ENCODE measurements at regions not wholly inside any gene's neighbourhood (a gene's known extent, or its start where the extent isn't known, plus 50 kb on each side); places are given as distances from the start of the nearest gene placed in this dataset.
"Not testable (repeated sequence)": the region's sequence is repeated elsewhere in the genome, so short reads cannot be mapped to it uniquely, and the experiment has no call there.

DNA sequence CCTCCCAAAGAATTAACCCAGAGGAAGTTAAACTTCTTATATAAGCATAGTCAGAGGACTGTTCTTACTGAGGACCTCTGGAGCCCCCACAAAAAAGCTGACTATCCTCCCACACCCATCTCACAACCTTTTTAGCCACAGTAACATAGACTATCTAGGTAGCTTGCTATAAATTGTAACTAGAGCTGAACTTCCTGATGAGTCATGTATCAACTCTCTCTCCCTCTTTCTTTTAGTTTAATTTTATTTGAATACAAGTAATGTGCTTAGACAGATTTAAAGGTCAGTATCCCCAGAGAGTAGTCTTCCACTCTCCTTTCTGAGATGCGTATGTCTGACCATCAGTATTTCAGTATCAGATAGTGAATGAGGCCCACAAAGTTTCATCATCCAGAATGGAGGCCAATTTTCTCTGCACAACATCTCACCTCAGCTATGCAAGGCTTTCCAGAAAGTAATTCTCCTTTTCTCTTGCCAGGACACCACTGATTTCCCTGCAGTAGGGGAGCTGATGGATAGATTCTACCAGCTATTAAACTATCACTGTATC is 104.0 kb upstream of the MYRIP start:
- TF ChIP-seq, protein P1, sequence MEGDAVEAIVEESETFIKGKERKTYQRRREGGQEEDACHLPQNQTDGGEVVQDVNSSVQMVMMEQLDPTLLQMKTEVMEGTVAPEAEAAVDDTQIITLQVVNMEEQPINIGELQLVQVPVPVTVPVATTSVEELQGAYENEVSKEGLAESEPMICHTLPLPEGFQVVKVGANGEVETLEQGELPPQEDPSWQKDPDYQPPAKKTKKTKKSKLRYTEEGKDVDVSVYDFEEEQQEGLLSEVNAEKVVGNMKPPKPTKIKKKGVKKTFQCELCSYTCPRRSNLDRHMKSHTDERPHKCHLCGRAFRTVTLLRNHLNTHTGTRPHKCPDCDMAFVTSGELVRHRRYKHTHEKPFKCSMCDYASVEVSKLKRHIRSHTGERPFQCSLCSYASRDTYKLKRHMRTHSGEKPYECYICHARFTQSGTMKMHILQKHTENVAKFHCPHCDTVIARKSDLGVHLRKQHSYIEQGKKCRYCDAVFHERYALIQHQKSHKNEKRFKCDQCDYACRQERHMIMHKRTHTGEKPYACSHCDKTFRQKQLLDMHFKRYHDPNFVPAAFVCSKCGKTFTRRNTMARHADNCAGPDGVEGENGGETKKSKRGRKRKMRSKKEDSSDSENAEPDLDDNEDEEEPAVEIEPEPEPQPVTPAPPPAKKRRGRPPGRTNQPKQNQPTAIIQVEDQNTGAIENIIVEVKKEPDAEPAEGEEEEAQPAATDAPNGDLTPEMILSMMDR (conservative IDR thresholded peaks at IDR 0.05; ENCODE audit: low read depth, low read length): no peak
- DNase-seq (ENCODE audit: low read depth): no peak
- H3K4me3 ChIP-seq (ENCODE audit: low read length): no peak overlapping the region

DNA sequence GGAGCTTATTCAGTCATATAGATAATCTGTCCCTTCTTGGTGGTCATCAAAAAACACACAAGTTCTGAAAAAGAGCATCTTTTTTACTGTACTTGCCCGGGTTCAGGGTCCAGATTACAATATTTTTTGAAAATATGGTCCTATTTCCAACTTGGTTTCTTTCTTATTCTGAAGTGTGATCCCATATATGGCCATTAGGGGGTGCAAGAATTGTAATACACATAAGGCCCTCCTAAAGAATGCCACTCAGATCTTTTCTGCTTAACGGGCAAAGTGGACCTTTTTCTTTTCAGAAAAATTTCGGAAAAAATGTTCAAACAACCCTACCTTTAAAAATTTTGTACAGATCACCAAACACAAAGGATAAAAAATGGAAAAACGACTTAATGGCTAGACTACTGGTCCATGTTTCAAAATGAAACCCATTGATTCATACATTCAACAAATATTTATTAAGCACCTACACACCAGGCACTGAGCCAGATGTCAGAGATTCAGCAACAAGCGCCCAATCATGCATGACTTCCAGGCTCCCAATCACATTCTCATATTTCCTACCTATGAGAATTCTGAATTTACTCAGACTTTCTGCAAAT is 102.0 kb upstream of the MYRIP start:
- TF ChIP-seq, protein P1 (conservative IDR thresholded peaks at IDR 0.05; ENCODE audit: low read depth, low read length): peak; percentile 67
- H3K4me3 ChIP-seq (ENCODE audit: low read length): no peak overlapping the region
- no peak for DNase-seq (ENCODE audit: low read depth)

DNA sequence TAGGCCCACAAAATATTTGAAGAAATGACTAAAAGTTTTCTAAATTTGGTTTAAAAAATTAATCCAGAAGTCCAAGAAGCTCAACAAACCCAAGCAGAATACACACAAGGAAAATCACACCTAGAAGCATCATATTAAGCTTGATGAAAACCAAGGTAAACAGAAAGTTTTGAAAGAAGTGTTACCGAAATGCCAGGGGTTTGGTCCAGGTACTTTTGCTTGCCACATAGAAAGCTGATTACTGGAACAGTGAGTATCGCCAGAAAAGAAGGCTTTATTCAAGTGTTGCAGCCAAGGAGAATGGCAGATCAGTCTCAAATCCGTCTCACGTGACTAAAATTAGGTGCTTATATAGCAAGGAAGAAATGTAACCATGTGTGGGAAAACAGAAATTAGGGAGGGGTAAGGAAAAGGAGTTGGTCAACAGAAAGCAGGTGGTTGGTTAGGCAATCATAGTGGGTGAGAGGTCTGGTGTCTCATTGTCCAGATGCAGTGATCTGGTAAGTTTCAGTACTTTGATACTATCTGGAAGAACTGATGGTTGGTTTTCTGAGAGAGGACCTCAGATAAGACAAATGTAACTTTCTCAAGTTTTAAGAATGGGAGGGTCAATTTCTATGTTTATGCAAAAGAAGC is 96.9 kb upstream of the MYRIP start:
- no peak for DNase-seq (ENCODE audit: low read depth)
- no peak overlapping the region for H3K4me3 ChIP-seq (ENCODE audit: low read length)
- TF ChIP-seq, protein P1 (conservative IDR thresholded peaks at IDR 0.05; ENCODE audit: low read depth, low read length): no peak

DNA sequence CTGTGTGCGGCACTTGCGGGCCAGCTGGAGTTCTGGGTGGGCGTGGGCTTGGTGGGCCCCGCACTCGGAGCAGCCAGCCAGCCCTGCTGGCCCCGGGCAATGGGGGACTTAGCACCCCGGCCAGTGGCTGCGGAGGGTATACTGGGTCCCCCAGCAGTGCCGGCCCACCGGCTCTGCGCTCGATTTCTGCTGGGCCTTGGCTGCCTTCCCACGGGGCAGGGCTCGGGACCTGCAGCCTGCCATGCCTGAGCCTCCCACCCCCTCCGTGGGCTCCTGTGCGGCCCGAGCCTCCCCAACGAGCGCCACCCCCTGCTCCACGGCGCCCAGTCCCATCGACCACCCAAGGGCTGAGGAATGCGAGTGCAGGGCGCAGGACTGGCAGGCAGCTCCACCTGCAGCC is 96.1 kb upstream of the MYRIP start:
- not testable (repeated sequence) for H3K4me3 ChIP-seq (ENCODE audit: low read length); DNase-seq (ENCODE audit: low read depth)

DNA sequence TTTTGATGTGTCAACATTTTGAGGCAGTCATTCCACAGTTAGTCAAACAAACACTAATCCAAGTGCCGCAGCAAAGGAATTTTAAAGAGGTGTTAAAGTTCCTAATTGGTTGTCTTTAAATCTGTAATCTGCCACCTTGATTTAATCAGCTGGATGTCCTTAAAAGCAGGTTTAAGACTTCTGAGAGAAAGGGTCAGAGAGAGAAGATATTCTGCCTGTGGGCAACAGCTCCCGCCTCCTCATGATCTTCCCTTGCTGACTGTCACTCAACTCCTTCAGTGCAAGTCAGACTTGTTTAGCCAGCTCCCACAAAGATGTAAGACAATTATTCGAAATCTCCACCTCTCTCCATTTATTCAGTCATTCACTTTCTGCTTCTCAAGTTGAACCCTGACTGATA is 92.6 kb upstream of the MYRIP start:
- no peak overlapping the region for H3K4me3 ChIP-seq (ENCODE audit: low read length)
- TF ChIP-seq, protein P1 (conservative IDR thresholded peaks at IDR 0.05; ENCODE audit: low read depth, low read length): no peak
- no peak for DNase-seq (ENCODE audit: low read depth)

DNA sequence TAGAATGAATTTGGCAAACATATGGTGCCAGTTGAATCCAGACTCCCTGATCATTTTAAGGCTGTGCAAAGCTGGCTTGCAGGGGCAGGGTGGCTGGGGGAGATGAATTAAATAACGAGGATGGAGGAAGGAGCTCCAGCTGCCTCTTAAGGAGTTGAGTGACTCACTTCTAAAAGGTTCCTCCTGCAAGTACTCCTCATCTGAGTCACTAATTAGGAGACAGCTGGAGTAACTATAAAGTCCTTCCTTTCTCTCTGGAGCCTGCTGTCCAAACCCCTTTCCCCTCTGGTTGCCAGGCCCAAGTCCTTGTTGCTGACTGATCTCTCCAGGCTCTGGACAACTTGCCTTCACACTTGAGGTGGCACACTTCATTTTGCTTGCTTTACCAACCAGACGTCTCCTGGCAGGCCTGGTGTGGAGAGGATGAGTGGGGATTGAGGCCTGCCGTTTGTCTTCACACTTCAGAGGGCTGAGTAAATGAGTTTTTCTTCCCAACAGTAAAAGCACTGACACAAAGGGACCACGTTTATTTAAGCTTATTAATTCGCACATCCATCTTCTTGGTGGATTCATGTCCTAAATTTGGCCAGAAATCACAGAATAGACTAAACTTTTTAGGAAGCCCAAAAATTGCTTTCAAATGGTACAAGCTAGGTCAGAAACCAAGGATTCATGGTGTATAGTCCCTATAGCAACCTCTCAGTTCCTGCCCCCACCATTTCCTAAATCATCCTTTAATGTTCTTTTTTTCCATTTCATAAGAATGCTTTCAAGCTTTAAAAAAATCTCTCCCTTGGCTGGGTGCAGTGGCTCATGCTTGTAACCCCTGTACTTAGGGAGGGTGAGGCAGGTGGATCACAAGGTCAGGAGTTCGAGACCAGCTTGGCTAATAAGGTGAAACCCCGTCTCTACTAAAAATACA is 90.5 kb upstream of the MYRIP start:
- no peak for DNase-seq (ENCODE audit: low read depth)
- TF ChIP-seq, protein P1 (conservative IDR thresholded peaks at IDR 0.05; ENCODE audit: low read depth, low read length): no peak

DNA sequence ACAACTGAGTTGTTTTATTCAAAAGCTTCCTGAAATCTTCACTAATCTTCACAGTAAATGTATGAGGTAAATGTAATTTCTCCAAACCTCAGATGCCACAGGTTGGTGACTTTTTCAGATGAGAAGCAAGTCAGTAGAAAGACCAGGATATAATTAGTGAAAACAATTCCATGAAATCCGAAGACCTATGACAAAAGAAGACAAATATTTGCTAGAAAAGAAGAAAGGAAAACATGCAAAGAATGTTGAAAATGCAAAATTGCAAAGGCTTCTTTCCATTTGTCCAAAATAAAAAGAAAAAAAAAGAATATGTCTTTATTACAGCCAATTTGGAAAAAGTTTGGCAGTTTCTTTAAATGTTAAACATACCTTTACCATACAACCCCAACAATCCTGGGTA is 88.3 kb upstream of the MYRIP start:
- TF ChIP-seq, protein P1 (conservative IDR thresholded peaks at IDR 0.05; ENCODE audit: low read depth, low read length): no peak
- DNase-seq (ENCODE audit: low read depth): no peak
- H3K4me3 ChIP-seq (ENCODE audit: low read length): no peak overlapping the region

More for the DNA sequence above, 90.5 kb upstream of the MYRIP start:
- H3K4me3 ChIP-seq (ENCODE audit: low read length): no peak overlapping the region
